CD4-positive, alpha-beta T cell treated with Interleukin-17A for 4 hours (primary cell): ENCODE measurements at regions not wholly inside any gene's neighbourhood (a gene's known extent, or its start where the extent isn't known, plus 50 kb on each side); places are given as distances from the start of the nearest gene placed in this dataset.

ENCODE experiments used
- DNase-seq: peaks from one replicate; pipeline ENCODE4 v3.0.0-alpha.2; 2020; ENCODE audit warnings: mixed read lengths

DNA sequence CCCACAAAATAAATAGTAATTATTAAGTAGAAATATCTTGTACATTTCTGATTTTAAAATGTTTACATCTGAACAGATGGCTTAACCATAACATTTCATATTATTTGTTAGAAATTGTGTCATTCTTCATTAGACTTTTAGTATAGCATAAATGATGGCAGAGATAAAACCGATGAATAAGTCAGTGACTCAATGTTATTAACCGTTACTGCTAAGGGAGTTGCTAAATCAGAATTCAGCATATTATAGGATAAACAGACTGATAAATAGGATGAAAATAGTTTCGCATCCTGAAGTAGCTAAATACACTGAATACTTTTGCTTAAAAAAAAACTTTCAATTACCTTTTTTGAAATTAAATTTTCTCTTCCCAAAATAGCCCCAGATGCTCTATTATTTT, 610.6 kb upstream of the ZP4 start:
- DNase-seq = no peak

DNA sequence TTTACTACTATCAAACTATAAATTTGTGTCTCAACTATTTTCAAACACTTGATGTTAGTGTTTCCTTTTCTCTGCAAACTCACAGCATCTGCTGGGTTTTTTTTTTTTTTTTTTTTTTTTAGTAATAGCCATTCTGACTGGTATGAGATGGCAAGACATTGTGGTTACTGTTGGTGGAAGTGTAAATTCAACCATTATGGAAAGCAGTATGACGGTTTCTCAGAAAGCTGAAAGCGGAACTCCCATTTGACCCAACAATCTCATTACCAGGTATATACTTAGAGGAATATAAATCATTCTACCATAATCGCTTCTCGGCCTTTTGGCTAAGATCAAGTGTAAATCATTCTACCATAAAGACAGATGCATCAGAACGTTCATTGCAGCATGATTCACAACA, 608.3 kb upstream of the ZP4 start:
- DNase-seq = no peak

DNA sequence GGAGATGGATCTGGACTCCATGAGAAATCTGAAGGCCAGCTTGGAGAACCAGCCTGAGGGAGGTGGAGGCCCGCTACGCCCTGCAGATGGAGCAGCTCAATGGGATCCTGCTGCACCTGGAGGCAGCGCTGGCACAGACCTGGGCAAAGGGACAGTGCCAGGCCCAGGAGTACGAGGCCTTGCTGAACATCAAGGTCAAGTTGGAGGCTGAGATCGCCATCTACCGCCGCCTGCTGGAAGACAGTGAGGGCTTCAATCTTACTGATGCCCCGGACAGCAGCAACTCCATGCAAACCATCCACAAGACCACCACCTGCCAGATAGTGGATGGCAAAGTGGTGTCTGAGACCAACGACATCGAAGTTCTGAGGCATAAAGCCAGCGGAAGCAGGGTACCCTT, 601.5 kb upstream of the ZP4 start:
- DNase-seq = no peak

DNA sequence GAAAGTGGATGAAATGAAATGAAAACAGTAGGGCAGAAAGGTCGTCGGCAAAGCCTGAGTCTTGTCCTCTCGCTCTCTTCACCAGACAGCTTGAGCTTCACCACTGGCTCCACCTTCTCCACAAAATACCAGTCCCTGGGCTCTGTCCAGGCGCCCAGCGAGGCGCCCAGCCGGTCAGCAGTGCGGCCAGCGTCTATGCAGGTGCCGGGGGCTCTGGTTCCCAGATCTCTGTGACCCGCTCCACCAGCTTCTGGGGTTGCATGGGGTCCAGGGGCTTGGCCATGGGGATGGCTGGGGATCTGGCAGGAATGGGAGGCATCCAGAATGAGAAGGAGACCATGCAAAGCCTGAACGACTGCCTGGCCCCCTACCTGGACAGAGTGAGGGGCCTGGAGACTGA, 600.5 kb upstream of the ZP4 start:
- DNase-seq = no peak

DNA sequence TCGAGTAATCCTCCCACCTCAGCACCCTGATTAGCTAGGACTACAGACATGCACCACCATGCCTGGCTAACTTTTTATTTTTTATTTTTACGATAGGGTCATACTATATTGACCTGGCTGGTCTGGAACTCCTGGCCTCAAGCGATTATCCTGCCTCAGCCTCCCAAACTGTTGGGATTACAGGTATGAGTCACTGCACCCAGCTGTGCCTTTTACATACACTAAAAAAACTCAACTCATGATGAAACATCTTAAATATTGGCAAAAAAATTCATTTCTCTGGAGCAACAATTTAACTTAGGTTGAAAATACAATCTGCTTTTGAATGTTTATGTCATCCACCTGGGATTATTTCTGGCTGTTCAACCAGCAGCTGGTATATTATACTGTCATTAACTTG, 598.3 kb upstream of the ZP4 start:
- no peak for DNase-seq

DNA sequence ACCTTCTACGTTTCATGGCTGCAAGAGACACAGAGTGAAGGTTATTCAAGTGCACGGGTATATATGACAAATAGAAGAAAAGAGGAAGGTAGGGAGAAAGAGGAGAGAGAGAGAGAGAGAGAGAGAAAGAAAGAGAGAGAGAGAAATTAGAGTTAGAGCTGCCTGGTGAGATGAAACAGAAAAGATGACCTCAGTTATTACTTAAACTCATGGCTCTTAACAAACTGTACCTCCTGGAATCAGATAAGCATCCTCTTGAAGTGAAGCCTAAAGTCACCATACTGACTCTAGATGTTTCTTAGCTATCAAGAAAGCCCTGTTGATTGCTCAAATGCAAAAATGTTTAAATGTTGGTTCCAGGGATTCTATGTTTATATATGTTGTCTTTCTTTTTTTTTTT, 597.7 kb upstream of the ZP4 start:
- DNase-seq = no peak

DNA sequence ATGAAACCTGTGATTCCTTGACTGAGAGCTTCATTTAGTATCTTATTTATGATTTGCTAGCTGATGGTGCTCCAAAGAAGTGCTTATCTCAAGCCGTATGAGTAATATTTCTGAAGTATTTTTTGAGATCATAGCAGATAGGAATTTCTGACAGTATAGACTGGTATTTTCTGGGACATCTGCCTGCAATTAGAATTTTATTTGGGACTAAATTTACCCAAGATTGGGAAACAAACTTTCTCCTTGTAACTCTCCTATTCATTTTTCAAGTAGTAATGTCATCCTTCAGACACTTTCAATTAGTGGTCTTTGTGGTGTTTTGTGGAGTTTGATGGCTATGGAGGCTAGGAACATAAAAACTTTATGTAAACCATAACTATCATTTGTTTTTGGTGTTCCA, 597.2 kb upstream of the ZP4 start:
- no peak for DNase-seq

DNA sequence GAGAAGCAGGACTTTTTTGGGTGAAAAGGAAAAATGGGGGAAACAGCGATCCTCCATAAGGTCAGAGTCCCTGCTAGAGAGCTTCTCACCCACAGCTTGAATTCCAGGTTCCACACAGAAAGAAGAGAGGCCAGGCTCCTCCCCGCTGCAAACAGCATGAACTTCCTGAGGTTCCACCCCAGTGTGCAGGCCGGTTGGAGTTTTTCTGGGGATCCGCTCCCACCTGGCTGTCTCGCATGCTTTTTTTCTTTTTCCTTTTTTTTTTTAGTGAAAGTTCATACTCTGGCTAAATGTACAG, 595.1 kb upstream of the ZP4 start:
- DNase-seq = no peak

DNA sequence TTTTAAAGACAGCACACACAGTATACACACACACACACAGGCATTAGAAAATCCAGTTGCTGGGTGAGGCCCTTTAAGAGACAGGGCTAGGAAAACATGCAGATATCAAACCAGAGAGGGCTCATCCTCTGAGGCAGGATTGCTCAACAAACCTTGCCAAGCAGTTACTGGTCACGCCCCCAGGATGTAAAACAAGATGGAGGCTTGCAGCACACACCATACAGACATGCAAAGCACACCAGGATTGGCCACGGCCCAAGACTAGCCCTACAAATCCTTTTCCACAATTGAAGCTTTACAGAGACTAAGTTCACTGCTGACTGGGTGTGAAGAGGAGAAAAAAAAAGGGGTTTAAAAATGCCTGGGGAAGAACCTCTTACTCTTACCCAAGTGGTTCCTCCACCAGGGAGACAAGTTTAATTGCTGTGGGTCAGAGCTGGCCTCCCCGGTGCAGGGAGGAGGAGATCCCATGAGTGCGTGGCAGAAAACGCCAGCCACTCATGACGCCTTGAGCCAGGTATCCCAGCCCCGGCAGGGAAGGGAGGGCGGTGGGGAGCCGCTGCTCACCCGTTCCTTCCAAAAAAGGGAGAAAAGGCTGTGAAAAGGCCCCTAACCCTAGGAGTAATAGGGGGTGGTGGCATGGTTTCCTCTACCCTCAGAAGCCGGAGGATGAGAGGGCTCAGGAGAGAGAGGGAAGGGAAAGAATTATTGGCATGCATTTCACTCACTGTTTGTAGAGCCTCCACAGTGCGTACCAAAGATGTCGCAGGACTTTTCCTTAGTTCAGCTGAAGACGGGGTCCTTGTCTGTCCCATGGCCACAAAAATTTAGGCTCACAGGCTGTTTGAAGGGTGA, 594.6 kb upstream of the ZP4 start:
- DNase-seq = no peak

DNA sequence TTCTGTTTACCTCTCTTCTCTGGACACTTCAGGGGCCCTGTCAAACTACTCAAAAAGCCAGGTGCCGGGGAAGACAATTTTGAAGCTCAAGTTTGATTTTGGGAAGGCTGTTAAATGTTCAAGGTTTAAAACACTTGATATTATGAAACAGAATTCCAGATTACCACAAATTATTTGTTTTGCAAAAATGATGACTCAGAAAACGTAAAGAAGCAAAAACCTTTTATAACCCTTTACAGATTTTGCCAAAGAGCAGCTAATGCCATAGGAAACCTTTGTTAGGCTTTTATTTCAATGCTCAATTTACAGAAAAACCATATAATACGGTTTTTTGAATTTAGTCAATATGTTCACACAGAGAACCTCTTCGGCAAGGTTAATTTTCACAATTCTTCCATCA, 593.4 kb upstream of the ZP4 start:
- no peak for DNase-seq

DNA sequence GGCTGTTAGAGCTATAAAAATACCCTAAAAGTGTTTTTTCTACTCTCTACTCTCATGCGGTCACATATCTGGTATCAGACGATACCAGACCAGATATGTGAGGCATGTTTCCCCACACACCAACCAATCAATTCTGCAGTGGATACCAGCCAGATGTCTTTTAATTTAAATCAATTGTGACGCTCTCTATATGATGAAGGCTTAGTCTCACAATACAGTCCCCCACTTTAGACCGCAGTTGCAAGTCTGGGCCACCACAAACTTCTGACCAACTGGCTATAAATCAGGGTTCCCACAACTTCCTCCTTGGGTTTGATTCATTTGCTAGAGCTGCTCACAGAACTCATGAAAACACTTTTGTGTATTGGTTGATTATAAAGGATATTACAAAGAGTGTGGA, 586.1 kb upstream of the ZP4 start:
- DNase-seq = no peak

DNA sequence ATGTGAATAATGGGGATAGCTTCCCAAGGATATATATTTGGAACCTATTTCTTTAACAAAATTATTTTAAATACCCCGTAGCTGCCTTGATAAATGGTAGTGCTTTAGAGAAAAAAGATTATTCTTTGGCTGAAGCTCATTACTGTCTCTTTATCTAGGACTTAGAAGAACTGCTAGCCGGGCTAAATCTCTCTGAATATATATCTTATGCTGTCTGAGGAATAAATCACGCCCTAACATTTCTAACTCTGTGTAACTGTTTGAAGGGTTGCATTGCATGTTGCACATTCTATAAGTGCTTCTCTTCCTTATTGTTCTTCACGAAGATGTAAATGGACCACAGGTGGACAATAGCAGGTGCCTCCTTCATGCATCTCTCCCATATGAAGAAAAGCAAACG, 585.0 kb upstream of the ZP4 start:
- no peak for DNase-seq

DNA sequence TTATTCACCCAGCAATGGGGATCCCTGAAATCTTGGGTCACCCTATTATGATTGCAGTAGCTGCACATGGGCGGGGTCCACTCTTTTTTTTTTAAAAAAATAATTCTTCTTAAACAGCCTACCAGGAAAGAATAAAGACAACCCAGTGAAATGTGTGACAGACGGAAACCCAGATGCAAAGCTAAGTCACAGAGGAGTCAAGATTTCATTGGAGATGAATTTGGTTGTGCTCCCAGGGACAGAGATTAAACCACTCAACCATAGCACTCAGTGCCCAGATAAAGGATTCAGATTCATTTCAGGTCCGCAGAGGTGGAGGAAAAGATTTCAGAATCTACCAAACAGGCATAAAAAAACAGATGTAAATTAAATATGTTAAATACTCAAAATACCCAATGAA, 583.5 kb upstream of the ZP4 start:
- no peak for DNase-seq

DNA sequence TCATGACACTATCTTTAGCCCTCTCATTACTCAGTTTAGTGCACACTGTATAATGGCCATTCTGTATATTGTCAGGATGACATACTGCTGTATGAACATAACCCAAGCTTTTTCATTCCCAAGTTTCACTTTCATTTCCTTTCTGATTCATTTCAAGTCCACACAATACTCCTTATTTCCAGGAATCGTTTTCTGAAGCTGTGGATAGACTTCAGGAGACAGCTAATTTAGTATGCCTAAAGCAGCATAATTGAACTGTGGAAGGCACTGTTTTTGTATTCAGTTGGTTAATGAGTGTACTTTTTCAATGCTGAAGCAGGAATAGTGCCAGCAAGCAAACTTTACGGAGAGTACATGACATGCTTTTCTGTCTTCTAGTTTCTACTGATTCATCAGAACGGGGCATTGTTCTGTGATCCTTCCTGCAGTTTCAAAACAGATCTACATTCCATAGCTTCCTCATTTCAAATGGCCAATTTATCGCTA, 578.5 kb upstream of the ZP4 start:
- no peak for DNase-seq

DNA sequence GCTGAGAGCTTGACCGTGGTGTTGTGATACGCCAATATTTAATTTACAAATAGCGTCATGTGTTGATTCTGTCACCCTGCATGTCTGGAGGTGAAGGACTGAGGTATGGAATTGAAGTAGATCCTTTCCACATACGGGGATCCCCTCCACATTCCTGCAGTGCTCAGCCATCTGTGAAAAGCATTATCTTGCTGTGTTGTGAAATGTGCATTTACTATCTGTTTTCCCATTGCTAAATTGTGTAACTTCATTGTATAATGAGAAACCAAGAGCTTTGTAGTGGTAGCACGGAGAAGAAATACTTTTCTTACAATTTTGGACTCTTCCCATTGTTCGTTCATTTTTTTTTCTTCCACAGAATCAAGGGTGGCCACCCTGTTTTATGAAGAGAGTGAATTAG, 577.3 kb upstream of the ZP4 start:
- DNase-seq = no peak

DNA sequence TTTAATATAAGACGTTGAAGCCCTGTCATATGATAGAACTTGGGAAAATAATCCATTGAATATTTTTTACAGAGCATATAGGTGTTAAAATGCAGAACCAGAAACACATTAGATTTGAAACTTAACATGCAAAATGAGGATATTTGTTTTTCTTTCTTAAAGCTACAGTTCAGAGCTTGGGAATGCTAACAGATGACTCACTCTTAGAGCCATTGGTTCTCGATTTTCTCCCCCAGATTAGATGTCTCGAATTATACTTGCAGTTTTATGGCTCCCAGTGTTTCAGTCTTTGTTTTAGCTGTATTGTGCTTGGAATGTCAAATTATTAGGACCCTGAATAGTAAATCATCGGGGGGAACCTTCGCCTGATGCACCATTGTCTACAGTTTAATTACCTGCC, 575.7 kb upstream of the ZP4 start:
- no peak for DNase-seq

DNA sequence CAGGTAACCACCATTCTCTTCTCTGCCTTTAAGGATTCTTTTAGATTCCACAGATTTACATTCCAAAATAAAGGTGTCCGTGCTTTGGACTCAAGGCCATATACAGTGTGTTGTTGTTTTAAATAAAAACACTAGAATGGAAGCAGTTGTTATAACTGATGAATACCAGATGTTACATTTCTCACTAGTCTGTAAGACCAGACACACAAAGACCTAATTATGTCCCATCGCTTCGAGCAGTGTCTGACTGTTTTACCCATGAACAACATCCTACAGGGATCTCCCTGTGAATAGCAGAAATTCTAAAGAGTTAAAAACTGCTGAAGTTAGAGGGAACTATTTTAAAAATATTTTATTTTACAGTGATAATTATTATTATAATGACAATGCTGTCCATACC, 574.7 kb upstream of the ZP4 start:
- DNase-seq = no peak

DNA sequence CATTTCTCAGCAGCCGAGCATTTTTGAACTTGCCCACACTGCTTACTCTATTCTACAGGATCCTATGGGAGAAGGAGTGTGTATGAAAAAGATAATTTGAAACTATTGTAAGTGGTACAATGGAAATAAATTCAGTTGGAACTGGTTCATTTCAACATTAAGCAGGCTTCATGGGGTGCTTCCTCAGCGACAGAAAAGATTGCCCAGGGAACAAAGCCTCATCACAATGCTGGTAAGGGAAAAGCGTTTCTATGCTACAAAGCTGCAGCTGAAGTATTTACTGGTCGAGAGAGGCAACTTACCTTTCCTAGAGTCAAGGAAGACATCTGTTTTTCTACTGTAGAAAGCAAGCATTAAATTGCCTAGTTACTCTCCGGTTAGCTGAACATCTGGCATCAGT, 568.2 kb upstream of the ZP4 start:
- DNase-seq = no peak

DNA sequence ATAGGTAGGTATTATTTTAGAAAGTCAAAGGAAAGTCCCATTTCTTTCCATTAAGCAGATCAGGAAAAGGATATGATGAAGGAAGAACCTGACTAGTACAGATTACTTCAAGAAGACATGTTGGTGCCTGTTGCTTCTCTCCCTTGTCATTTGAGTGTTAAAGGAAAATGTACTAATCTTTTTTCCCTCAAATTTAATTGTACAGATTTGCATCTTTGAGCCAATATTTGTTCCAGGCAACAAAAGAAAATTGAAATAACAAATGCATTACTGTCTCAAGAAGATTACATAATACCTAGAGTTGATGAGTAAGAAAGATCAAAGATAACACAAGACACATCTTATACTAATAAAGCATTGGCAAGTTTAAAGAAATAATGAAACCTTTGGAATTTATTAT, 566.9 kb upstream of the ZP4 start:
- DNase-seq = no peak

DNA sequence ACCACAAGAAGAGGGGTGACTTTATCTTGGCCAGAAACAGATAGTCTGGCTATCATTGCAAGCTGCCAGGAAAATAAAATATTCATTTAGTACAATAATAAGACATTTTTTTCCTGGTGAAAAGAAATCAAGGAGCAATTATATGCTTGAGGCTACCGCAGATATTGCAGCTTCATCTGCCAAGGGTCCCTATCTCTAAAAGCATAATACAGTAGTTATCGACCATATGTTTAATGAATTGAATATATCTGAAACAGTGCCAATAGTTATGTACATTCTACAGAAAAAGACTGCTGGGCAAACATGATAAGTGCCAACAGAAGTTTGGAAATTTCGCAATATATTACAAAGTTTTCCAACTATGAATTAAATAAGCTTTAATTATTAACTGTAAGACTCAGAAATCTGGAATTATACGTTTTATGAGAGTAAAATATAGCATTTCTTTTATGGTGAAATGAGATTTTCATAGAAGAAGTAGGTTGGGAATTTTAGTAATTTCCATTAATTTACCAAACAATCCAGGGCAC, 561.1 kb upstream of the ZP4 start:
- DNase-seq = no peak

DNA sequence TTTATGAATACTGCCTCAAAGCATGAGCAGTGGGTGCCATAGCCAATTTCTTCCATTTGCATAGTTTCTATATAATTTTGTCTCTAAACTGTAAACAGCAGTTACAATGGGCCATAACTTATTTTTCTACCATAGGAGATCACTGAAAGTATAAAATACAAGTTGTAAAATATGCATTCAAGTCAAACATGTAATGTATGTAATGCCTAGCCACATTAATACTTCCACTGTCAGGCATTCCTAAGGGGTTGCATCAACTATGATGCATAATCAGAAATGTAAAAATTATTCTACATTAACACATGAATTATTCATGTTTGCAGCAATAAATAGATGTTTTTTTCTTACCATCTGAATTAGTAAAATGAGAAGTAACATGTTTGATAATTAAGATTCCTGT, 560.3 kb upstream of the ZP4 start:
- no peak for DNase-seq

DNA sequence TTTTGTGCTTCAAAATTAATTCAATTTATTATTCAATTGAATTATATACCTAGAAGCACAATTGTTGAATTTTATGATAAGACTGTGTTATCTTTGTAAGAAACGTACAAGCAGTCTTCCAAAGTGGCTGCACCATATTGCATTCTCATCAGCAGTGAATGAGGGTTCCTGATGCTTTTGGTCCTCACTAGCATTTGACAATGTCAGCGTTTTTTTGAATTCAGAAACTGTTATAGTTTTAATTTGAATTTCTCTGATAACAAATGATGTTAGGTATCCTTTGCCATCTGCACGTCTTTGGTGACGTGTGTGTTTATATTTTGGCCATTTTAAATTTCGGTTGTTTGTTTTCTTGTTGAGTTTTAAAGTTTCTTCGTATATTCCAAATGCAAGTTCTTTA, 553.0 kb upstream of the ZP4 start:
- no peak for DNase-seq

DNA sequence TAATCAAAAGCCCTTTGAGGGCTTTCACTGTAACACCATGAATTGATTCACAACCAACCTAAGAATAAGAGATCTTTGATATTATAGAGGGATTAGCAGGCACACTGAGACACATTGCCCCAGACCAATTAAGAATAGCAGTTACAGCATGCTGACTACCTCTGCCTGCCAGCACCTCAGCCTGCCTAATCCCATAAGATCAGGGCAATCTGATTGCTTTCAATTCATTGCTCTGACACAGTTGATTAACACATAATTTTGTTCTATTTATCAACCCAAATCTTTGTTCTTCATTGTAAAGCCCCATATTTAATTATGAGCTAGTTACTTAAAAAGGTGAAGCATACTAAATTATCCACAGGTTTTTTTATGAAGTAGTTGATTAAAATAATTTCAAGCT, 548.8 kb upstream of the ZP4 start:
- no peak for DNase-seq

DNA sequence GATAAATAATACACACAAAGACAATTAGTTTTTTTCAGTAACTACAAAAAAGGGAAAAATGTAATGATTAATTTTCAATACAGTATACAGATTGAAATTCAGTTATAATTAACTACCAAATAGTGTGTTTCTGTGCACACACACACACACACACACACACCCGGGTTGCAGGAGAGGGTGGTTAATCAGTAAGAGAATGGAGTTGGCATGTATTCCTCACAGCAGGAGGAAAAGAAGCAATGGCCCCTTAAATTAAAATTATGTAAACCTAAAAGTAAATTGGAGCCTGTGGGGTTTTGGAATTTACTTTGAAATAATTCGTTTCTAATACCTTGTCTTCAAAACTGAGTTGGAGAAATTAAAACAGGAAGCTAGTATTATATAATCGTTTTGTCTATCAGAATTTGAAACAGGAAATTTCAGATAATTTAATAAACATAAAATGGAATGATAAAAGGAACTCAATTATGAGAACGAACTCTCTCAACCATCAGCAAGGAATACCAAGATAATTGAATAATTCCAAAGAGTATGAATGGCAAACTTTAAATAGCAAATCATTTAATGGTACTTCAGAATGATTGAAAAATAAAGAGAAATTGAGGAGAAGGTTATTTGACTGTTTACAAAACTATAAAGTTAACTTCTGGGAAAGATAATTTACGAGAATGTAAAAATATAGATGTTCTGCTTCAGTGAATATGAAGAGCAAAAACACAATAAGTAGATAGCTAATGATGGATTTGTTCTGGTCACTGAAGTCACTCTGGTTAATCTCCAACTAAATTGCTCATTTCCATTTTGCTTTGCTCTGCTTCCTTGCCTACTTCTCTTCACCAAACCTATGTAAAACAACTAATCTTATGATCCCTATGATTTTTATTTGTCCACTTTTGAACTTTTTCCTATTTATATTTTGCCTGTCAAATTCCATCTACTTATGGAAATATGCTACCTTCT, 547.9 kb upstream of the ZP4 start:
- no peak for DNase-seq
